MM.1S (cell line): ENCODE measurements at regions not wholly inside any gene's neighbourhood (a gene's known extent, or its start where the extent isn't known, plus 50 kb on each side); places are given as distances from the start of the nearest gene placed in this dataset.

Experiments used
- DNase-seq: peaks from one replicate; pipeline ENCODE4 v3.0.0-alpha.2; 2015
- H2AFZ ChIP-seq: fragments of 300-600 bp; sonication (generic); 2 replicates; pipeline ENCODE4 v1.6.0; 2016; ENCODE audit warnings: antibody characterized with exemption, low read length
- H3F3A ChIP-seq: fragments of 300-600 bp; sonication (generic); 2 replicates; pipeline ENCODE4 v1.6.1; 2016; ENCODE audit warnings: mild to moderate bottlenecking, antibody characterized with exemption, low read length, moderate library complexity, mixed read lengths; ENCODE audit not compliant: insufficient read depth
- H3K27ac ChIP-seq: fragments of 300-600 bp; sonication (generic); 2 replicates; pipeline ENCODE4 v1.5.1; 2016; ENCODE audit warnings: mild to moderate bottlenecking, low read length
- H3K27me3 ChIP-seq: fragments of 300-600 bp; sonication (generic); replicated peaks from 2 replicates; pipeline ENCODE4 v1.6.0; 2016; ENCODE audit warnings: low read length; ENCODE audit not compliant: insufficient read depth
- H3K36me3 ChIP-seq: fragments of 300-600 bp; sonication (generic); replicated peaks from 2 replicates; pipeline ENCODE4 v1.6.1; 2016; ENCODE audit warnings: mild to moderate bottlenecking, low read length, mixed read lengths; ENCODE audit not compliant: insufficient read depth
- H3K4me1 ChIP-seq: fragments of 300-600 bp; sonication (generic); 2 replicates; pipeline ENCODE4 v1.6.1; 2016; ENCODE audit warnings: low read length, mixed read lengths
- H3K4me2 ChIP-seq: fragments of 300-600 bp; sonication (generic); 2 replicates; pipeline ENCODE4 v1.6.0; 2016; ENCODE audit warnings: low read depth, low read length
- H3K4me3 ChIP-seq: fragments of 300-600 bp; sonication (generic); 2 replicates; pipeline ENCODE4 v1.5.1; 2016; ENCODE audit warnings: low read length, mixed read lengths
- H3K79me2 ChIP-seq: fragments of 300-600 bp; sonication (generic); 2 replicates; pipeline ENCODE4 v1.6.1; 2016; ENCODE audit warnings: mixed run types, low read length, mixed read lengths
- H3K9ac ChIP-seq: fragments of 300-600 bp; sonication (generic); 2 replicates; pipeline ENCODE4 v1.6.1; 2016; ENCODE audit warnings: low read length, mixed read lengths
- H3K9me2 ChIP-seq: fragments of 300-600 bp; sonication (generic); replicated peaks from 2 replicates; pipeline ENCODE4 v1.6.1; 2016; ENCODE audit warnings: mild to moderate bottlenecking, low read length, mixed read lengths; ENCODE audit not compliant: insufficient read depth
- H3K9me3 ChIP-seq: fragments of 300-600 bp; sonication (generic); replicated peaks from 2 replicates; pipeline ENCODE4 v1.6.1; 2016; ENCODE audit warnings: mild to moderate bottlenecking, low read length, mixed read lengths; ENCODE audit not compliant: insufficient read depth
- H4K20me1 ChIP-seq: fragments of 300-600 bp; sonication (generic); 2 replicates; pipeline ENCODE4 v1.6.1; 2016; ENCODE audit warnings: mild to moderate bottlenecking, low read length, moderate library complexity, mixed read lengths; ENCODE audit not compliant: insufficient read depth
- EZH2 ChIP-seq: fragments of 300-600 bp; sonication (generic); optimal IDR thresholded peaks from 2 replicates; pipeline ENCODE3; 2017; ENCODE audit warnings: low read depth, mild to moderate bottlenecking, antibody characterized with exemption, low read length, mixed read lengths
- EZH2phosphoT487 ChIP-seq: fragments of 300-600 bp; sonication (generic); IDR thresholded peaks from 2 replicates; pipeline ENCODE4 v1.6.1; 2018; ENCODE audit warnings: antibody characterized with exemption, low read length
- TF ChIP-seq, protein P1 (sequence below): fragments of 300-600 bp; sonication (generic); IDR thresholded peaks from 2 replicates; pipeline ENCODE4 v1.5.1; 2016; ENCODE audit warnings: antibody characterized with exemption, low read length, mixed read lengths

- Histone ChIP-seq H3K27me3 (no peaks in the 10 kb centered on the region), H3K4me2 (no peak overlapping the region), H3K4me3 (no peak overlapping the region), H3K79me2 (no peaks in the 10 kb centered on the region), H3K9ac (no peak overlapping the region), H3K9me2 (no peaks in the 10 kb centered on the region), H3K9me3 (no peaks in the 10 kb centered on the region), H2AFZ (no peak overlapping the region), H3K27ac (no peak overlapping the region), H3F3A (no peaks in the 10 kb centered on the region), H3K4me1 (no peaks in the 10 kb centered on the region), H3K36me3 (no peaks in the 10 kb centered on the region), H4K20me1 (no peaks in the 10 kb centered on the region)
- DNase-seq: no peak
- TF ChIP-seq EZH2: no peak
- TF ChIP-seq, protein P1, sequence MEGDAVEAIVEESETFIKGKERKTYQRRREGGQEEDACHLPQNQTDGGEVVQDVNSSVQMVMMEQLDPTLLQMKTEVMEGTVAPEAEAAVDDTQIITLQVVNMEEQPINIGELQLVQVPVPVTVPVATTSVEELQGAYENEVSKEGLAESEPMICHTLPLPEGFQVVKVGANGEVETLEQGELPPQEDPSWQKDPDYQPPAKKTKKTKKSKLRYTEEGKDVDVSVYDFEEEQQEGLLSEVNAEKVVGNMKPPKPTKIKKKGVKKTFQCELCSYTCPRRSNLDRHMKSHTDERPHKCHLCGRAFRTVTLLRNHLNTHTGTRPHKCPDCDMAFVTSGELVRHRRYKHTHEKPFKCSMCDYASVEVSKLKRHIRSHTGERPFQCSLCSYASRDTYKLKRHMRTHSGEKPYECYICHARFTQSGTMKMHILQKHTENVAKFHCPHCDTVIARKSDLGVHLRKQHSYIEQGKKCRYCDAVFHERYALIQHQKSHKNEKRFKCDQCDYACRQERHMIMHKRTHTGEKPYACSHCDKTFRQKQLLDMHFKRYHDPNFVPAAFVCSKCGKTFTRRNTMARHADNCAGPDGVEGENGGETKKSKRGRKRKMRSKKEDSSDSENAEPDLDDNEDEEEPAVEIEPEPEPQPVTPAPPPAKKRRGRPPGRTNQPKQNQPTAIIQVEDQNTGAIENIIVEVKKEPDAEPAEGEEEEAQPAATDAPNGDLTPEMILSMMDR: no peak
- TF ChIP-seq EZH2phosphoT487: no peak
Measured at GRCh38 chr10:20688797-20689544, 208.1 kb downstream of the NEBL start.

GRCh38 chr10:20686015-20686635 lies 211.0 kb downstream of the NEBL start:
- Histone ChIP-seq H4K20me1 (no peaks in the 10 kb centered on the region), H3K27me3 (no peaks in the 10 kb centered on the region), H3K4me3 (no peak overlapping the region), H3K9me3 (no peaks in the 10 kb centered on the region), H3K27ac (no peak overlapping the region), H3K36me3 (no peaks in the 10 kb centered on the region), H2AFZ (no peak overlapping the region), H3K4me1 (no peaks in the 10 kb centered on the region), H3K9ac (no peak overlapping the region), H3K4me2 (no peak overlapping the region), H3K9me2 (no peaks in the 10 kb centered on the region), H3F3A (no peaks in the 10 kb centered on the region), H3K79me2 (no peaks in the 10 kb centered on the region)
- no peak for TF ChIP-seq EZH2phosphoT487
- TF ChIP-seq, protein P1: no peak
- no peak for TF ChIP-seq EZH2
- DNase-seq: no peak

GRCh38 chr10:20685462-20685861 lies 211.6 kb downstream of the NEBL start:
- Histone ChIP-seq H3K4me1 (no peaks in the 10 kb centered on the region), H3K36me3 (no peaks in the 10 kb centered on the region), H3K9me3 (no peaks in the 10 kb centered on the region), H4K20me1 (no peaks in the 10 kb centered on the region), H3K79me2 (no peaks in the 10 kb centered on the region), H3K27ac (no peak overlapping the region), H3K9me2 (no peaks in the 10 kb centered on the region), H3K4me3 (no peak overlapping the region), H3K4me2 (no peak overlapping the region), H3K9ac (no peak overlapping the region), H3F3A (no peaks in the 10 kb centered on the region), H3K27me3 (no peaks in the 10 kb centered on the region), H2AFZ (no peak overlapping the region)
- TF ChIP-seq EZH2phosphoT487: no peak
- no peak for TF ChIP-seq EZH2
- TF ChIP-seq, protein P1: no peak
- DNase-seq: no peak
